HuH-7 (cell line): ENCODE measurements at regions not wholly inside any gene's neighbourhood (a gene's known extent, or its start where the extent isn't known, plus 50 kb on each side); places are given as distances from the start of the nearest gene placed in this dataset.

Source experiments
- DNase-seq: peaks from one replicate; pipeline ENCODE4 v3.0.0; 2011; ENCODE audit warnings: low spot score

DNA sequence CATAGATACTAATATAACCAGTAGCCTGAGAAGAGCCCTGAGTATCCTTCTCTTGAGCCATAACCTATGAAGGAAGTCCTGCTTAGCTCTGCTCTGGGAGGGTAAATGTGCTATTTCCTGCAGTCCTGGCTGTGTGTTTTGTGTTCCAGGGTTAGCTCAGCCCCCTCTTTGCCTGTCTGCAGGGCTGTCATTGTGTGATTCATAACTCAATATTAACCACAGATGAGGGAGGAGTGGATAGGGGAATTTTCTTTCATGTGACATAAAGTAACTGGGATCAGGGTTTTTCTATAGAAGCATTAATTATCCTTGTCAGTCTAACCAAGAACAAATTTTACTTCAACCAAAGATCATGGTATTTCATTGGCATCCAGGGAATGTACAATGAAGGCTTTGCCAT, 183.3 kb upstream of the ZBTB20 start:
- DNase-seq, result no peak

DNA sequence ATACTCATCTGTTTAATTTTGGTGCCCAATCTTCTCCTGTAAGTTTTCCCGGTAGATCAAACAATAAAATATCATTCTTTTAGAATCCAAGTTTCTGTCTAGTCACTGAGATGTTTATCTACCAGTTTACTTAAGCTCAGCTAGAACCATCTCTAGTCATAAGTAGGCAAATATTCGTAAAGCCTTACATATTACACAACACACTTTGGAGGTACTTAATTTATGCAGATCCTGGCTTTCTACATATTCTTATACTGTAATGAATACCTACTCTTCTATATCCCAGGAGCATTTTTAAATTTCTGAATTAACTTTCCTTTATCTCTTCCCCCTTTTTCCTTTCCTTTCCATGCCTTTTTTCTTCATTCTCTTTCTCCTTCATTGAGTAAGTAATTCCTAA, 185.9 kb upstream of the ZBTB20 start:
- no peak for DNase-seq

DNA sequence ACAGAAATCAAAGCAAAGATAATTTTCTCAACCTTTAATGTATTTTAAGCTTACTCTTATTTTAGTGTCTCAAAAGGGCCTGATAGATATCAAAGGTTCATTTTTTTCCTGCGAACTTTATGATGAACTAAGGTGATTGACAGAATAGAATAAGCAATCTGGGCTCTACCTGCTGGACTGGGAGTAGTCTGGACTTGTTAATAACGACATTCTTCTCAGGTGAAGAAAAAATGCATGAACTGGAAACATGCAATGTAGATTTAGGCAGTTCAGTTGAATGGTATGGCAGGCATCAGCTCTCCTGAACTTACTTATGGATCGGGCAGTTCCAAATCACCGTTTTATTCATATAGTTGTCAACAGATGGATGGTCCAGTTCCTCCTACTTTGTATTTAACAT, 189.7 kb upstream of the ZBTB20 start:
- no peak for DNase-seq

DNA sequence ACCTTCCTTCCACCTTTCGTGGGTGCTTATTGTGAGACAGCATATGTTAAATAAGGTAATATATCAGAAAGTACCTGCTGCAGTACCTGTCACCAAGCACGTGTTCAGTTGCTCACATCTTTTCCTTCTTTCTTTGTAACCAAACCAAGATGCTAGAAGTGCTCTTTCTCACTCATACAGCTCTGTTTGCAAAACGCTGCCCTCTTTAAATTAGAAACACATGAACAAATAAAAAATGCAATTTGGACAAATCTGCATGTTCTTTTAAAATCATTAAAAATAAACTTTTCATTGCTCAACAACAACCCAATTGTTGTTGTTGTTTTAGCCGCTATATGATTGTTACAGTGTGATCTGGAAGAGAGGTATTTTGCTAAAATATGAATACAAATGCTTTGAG, 193.5 kb upstream of the ZBTB20 start:
- DNase-seq, result no peak

DNA sequence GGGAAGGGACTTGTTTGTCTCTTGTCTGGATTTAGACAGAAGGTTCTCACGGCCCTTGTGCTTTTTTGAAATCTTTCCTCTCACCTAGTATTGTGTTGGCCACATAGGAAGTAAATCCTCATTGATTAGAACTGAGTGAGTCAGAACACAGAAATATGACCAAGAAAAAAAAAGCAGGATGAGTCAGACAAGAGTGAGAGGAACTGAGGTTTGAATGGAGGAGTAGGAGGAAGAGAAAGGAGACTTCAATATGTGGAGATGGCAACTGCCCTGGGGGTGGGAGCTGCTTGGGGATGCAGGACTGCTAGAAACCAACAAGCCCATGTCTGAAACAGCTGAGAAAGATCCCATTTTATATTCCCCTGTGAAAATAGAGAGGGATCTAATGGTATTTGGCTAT, 194.1 kb upstream of the ZBTB20 start:
- DNase-seq, result no peak

DNA sequence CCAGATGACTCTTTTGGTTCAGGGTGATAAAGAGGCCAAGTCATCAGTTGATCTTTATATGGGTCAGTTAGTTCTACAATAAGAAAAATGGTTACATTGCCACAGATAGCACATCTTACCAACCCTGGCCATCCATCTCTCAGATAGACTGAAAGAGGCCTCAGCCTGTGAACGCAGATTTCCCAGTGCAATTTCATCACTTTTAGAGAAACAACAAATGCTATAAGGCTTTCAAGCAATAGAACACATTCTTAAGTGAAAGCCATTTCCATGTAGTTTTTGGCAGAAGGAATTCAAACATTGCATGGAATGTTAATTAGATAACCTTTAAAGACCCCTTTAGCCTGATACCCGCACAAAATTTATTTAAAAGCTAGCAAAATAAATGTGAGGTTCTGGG, 200.6 kb upstream of the ZBTB20 start:
- no peak for DNase-seq

DNA sequence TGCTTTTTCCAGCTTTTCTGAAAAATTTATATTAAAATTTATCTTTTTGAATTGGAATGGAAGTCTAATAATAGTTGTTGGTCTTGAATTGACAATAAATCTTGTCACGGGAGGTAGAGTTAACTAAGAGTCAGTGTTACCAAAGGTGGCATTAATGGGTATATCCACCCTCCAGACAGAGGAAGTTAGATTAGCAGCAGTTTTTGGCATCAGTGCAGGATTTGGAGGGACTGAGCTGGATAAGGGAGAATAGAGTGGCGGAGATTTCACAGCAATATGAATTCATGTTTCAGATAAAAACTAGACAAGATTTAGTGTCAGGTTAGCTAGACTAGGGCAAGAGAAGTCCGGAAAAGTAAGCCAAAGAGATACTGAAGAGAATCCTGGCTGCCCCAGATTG, 201.3 kb upstream of the ZBTB20 start:
- no peak for DNase-seq

DNA sequence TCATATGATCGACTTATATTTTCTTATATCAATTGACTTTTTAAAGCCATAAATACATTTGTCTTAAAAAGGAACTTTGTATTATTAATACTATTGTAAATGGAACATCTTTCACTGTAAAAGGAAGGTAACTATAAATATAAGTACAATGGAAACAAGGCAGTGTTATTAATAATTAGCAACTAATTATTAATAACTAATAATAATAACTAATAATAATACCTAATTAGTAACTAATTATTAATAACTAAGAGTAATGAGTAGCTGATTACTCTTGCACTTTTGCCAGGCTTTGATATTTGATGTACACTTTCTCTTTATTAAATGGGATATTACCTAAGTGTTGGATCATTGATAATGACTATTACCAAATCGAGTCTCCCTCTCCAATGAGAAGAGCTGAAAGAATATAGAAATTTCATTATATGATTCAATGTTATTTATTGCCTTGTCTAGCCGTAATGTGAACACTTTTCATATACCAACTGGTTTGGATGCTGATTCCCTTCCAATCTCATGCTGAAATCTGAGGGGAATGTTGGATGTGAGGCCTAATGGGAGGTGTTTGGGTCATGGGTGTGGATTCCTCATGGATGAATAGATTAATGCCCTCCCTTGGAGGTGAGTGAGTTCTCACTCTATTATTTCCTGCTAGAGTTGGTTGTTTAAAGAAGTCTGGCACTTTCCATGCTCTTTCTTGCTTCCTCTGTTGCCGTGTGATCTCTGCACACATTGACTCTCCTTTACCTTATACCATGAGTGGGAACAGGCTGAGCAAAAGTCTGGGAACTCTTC, 202.1 kb upstream of the ZBTB20 start:
- no peak for DNase-seq

DNA sequence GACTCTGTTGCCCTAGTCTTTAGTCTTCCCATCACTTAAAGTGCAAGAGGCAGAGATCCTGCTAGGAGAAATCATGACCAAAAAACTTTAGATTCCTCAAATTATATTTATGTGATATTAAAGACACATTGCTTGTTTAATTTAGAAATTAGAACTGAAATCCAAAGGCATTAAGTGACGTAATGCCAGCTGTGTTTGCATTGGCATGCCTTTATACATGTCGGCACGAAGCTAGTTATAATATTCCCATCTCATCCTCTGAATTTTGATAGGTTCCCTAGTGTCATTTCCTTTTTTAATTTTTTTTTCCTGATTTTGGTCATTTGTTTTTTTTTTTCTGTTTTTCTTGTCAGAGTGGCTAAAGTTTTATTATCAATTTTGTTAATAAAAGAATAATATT, 203.5 kb upstream of the ZBTB20 start:
- no peak for DNase-seq

DNA sequence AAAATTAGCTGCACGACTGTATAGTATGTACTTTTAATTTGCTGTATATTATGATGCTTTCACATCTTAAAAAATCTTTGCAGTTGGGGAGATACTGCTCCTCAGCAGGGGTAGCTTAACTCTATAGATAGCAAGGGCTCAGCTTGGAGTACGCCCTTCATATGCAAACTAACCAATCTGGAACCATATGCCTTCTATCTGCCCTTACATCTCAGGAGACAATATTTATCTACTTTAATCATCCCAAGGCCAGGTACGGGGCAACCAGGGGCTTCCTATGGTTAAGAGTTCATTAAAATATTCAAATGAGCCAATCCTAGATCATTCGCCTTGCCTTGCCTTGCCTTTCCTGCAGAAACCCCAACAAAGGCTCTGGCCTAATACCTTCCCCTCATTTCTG, 204.1 kb upstream of the ZBTB20 start:
- DNase-seq, result no peak

DNA sequence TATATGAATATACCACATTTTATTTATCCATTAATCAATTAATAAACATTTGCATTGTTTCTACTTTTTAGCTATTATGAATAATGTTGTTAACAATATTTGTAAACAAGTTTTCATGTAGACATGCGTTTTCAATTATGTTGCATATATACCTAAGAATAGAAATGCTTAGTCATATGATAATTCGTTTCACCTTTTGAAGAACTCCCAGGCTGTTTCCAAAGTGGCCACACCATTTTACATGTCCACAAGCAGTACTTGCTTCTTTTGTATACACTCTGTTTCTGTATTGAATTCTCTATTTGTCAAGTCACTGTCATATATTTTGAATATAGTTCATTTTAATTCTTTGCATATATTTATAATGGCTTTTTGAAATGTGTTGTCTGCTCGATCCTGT, 206.9 kb upstream of the ZBTB20 start:
- DNase-seq, result no peak

DNA sequence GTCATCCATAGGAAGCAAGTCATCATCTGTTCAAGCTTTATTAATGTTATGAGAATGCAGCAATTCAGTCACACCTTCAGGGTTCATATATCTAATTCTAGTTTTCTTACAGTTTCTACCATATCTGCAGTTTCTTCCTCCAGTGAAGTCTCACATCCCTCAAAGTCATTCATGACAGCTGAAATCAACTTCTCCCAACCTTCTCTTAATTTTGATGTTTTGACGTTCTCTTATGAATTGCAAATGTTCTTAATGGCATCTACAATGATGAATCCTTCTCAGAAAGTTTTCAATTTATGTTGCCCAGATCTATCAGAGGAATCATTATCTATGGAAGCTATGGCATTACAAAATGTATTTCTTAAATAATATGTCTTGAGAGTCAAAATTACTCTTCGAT, 210.4 kb upstream of the ZBTB20 start:
- DNase-seq, result no peak

DNA sequence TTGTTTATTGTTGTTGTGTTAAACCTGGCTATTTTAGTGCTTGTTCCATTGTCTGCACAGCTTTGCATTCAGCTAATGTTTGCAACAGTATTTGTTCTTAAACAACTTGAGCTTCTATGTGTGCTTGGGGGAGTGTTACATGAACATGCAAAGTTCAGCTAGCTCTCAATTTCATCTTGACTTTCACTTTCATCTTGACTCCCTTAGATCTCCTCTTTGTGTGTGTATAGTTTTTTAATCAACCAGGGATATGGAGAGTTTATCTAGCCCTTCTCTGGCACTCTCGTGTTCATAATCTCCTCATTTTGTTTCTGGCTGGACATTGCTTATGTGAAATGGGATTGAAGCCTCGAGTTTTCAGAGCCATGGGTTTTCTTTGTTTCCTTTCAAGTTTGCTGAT, 212.4 kb upstream of the ZBTB20 start:
- DNase-seq, result no peak

DNA sequence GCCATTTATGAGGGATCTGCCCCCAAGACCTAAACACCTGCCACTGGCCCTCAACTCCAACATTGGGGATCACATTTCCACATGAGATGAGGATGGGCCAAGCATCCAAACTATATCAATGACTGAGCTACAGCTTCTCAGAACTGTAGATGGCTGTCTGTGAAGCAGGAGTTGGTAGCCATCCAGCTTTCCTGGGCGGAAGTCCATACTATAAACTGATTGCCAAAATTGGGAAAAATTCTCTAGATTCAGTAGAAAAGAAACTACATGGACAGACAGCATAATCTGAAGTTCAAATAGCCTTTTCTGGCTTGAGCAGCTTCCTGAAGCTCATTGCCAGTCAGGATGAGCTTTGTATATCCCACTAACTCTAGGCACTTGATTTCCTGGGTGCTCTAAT, 214.7 kb upstream of the ZBTB20 start:
- no peak for DNase-seq

DNA sequence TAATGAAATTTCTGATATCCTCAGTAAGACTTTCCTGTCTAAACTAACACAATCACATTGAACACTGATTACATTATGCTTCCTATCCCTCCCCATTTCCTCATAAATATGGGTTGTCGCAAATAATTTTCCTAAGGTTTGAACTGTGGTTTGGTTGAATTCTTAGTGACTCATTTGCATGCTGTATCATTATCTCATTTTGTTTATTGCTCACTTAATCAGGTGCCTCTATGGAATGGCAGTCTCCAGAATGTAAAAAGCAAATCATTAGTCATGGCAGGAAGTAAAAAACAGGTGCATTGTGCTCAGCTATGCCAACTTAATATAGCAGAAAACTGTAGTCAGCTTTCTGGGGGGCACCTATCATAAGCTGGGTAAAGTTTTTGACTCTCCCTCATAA, 216.0 kb upstream of the ZBTB20 start:
- no peak for DNase-seq

DNA sequence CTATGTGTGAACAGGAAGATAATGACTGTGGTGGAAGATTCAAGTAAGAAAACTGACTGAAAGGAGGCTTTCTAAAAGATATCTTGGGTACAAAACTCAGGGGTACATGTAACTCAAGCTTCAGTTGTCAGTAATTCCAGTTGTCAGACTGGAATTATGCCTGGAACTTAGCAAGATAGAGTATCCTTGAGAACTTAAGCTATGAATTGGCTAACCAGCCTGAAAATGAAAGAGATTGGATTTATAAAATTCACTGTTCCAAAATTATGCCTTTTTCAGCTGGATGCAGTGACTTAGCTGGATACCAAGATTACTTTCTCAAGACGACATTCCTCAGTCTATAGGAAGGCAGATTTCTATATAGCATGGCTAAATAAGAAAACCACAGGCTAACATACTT, 221.9 kb upstream of the ZBTB20 start:
- no peak for DNase-seq

DNA sequence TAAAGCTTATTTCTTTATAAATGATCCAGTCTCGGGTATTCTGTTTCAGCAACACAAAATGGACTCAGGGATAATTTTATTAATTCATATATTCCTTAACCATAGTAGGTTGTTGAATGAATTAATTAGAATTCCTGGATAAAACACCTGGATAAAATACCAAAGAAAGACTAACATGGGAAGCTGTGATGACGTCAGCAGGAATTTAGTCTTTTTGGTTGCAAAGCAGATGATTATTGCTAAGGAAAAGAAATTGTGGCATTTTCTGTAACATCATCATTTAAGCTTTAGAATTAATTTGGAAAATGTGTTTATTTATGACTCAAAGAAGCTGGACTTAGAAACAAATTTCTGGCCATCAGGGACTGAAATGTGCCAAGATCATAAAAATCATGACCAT, 228.3 kb upstream of the ZBTB20 start:
- no peak for DNase-seq

DNA sequence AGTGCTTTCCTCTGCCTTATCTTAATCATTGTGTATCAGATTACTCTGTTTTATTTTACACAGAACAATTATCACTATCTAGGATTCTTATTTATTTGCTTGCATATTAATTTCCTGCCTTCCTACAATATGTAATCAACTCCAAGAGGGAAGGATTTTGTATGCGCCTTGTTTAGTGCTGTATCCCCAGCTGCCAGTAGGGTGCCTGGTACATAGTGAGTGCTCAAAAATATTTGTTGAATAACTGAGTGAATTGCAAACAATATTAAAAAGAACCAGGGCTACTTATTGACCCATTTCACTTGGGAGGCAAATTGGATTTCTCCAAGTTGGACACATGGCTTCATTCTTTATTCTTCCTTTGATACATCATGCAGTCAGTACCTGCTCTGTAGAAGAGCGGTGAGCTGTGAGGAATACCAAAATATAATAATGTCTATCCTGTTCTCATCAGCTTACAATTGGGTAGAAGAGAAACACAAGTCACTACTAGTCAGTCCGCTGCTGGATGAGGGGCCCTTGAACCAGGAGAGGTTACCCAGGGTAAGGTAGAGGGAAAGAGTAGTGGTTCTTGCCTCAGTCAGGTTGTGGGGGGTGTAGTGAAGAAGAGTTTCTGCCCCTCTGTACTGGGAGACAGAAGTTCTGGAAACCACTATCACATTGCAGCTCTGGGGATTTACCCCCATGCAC, 233.9 kb upstream of the ZBTB20 start:
- DNase-seq, result no peak

DNA sequence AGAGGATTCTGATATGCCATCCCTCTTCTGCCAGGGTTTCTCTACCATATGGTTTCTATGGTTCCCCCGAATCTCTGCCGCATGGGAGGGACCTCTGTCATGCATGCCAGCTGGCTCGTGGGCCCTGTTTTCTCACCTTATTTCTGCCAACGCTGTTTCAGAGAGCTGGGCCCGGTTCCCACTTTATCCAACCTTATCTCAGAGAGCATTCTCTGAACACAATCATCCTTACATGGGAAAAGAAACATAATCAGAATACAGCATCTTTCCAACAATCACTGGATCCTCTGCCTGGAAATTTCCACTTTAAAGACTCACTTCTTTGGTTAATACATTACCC, 234.5 kb upstream of the ZBTB20 start:
- no peak for DNase-seq

DNA sequence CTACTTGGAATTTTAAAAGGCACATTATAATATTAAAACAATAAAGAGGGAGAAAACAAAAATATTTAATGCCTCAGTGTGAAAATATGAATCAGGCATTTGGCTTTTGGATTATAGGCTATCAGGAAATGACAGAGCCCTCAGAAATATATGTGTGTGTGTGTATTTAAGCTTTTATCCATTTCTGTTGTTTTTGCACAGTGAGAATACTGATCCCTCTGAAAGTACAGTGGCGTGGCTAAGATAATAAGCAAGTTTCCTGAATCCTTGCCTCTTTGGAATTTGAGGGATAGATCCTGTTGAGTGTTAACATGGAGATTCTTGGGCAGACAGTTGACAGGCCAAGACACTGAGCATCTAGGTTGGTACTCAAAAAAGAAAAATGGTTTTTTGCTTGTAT, 234.8 kb upstream of the ZBTB20 start:
- DNase-seq, result no peak

DNA sequence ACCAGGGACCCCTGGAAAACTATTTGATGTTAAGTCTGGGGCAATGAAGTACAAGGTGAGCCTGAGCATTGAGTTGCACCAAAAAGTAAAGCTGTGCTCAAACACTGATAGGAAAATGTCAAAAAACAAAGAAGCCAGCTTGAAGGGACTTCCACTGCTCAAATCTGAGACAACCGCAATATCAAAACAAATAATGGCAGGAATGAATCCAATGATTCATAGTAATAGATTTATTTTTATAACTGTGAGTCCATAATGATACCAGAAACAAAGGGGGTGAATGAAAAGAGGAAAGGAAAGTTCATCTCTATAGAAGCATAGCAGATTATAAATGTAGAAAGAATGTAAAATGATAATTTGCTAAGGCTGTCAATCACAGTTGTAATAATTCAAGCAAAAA, 237.3 kb upstream of the ZBTB20 start:
- no peak for DNase-seq

DNA sequence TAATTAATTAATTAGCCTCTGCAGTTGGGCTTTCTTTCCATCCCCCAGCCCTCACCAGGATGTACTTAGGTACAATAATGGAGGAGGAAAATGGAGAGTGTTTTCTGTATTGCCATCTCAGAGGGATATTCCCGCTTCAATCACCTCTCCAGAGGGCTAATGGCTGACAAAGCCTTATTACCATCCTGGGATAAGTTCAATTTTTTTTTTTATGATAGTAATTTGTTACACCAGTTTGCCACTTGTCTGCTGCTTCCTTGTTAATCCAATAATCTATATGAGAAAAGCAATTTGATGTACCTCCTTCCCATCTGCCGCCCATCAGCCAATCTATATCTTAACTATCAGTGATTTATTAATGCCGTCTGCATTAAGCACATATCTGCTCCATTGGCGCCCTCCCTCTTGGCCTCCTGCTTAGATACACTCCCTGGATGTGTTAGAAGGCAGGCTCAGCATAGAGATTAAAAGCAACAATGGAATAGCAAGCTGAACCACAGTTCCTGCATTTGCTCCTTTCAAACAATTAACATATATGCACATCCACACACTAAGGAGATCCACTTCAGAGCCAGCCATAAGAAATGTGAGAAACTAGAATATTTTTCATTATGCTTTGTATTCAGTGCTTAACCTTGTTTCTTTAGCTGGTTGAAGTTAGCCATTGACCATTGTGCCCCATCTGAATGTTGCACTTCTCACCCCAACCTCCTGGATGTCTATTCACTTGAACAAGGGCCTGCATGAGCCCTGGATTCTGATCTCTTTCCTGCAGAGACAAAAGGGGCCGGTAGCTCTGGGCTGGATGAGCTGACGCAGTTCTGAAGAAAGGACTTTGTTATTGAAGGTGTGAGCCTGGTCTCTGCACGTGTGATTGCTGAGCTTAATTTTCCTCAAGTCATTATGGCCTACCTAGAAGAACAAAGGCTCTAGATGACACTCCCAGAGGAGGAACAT, 237.3 kb upstream of the GAP43 start:
- no peak for DNase-seq

DNA sequence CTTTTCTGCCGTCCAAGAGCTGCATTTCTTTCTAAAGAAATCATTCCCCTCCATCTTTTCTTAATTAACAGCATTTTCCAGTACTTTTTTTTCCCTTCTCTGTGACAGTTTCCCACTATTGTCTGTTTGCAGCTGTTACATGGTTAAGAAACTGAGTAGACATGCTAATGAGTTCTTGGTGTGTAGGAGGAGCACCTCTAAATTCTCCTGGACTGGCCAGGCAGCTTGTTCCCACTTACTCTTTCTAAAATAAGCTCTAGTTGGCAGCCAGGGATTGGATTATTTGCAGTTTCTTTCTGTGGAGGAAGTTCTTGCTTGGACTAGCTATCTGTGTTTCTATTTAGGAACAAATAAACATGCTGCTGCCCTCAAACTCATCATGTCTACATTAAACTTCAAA, 235.1 kb upstream of the GAP43 start:
- DNase-seq, result no peak
